RWPE2 (cell line): ENCODE measurements at regions not wholly inside any gene's neighbourhood (a gene's known extent, or its start where the extent isn't known, plus 50 kb on each side); places are given as distances from the start of the nearest gene placed in this dataset.

Source experiments
- ATAC-seq: fragments of 200-7000 bp; cut with Tn5 transposase; 3 replicates; pipeline ENCODE4 v1.9.1; 2021; ENCODE audit warnings: low read depth
- DNase-seq: peaks from one replicate; pipeline ENCODE4 v3.0.0-alpha.2; 2020; ENCODE audit warnings: low spot score
- H3K27ac ChIP-seq: fragments of 450-650 bp; 2 replicates; pipeline ENCODE4 v1.5.1; 2017; ENCODE audit warnings: mild to moderate bottlenecking; ENCODE audit not compliant: poor library complexity, severe bottlenecking
- H3K27me3 ChIP-seq: fragments of 250-450 bp; sonication (Bioruptor Pico); 2 replicates; pipeline ENCODE4 v1.5.1; 2021; ENCODE audit warnings: mild to moderate bottlenecking, moderate library complexity; ENCODE audit not compliant: insufficient read depth, poor library complexity, severe bottlenecking
- H3K36me3 ChIP-seq: fragments of 250-450 bp; sonication (Bioruptor Pico); 2 replicates; pipeline ENCODE4 v1.5.1; 2020; ENCODE audit warnings: low read depth, mild to moderate bottlenecking, moderate library complexity
- H3K4me1 ChIP-seq: fragments of 250-450 bp; sonication (Bioruptor Pico); 2 replicates; pipeline ENCODE4 v1.5.1; 2021; ENCODE audit warnings: mild to moderate bottlenecking, moderate library complexity; ENCODE audit not compliant: insufficient read depth, poor library complexity, severe bottlenecking
- H3K4me3 ChIP-seq: fragments of 250-450 bp; sonication (Bioruptor Pico); 2 replicates; pipeline ENCODE4 v1.5.1; 2021; ENCODE audit warnings: mild to moderate bottlenecking, moderate library complexity; ENCODE audit not compliant: severe bottlenecking
- H3K9me3 ChIP-seq: fragments of 250-450 bp; sonication (Bioruptor Pico); 2 replicates; pipeline ENCODE4 v1.5.1; 2021; ENCODE audit warnings: mild to moderate bottlenecking, moderate library complexity; ENCODE audit not compliant: severe bottlenecking
- TF ChIP-seq, protein P1 (sequence below): fragments of 450-650 bp; IDR thresholded peaks from one replicate; pipeline ENCODE4 v1.5.1; 2017; ENCODE audit warnings: mild to moderate bottlenecking, moderate library complexity; ENCODE audit not compliant: poor library complexity, severe bottlenecking

GRCh38 chr3:66095295-66096001 is 56.7 kb upstream of the MAGI1 start:
- Histone ChIP-seq H3K36me3 (no peaks in the 10 kb centered on the region), H3K27ac (no peak overlapping the region), H3K4me1 (no peaks in the 10 kb centered on the region), H3K9me3 (no peaks in the 10 kb centered on the region), H3K4me3 (no peak overlapping the region), H3K27me3 (no peaks in the 10 kb centered on the region)
- ATAC-seq (no peak), DNase-seq (no peak)
- TF ChIP-seq, protein P1, sequence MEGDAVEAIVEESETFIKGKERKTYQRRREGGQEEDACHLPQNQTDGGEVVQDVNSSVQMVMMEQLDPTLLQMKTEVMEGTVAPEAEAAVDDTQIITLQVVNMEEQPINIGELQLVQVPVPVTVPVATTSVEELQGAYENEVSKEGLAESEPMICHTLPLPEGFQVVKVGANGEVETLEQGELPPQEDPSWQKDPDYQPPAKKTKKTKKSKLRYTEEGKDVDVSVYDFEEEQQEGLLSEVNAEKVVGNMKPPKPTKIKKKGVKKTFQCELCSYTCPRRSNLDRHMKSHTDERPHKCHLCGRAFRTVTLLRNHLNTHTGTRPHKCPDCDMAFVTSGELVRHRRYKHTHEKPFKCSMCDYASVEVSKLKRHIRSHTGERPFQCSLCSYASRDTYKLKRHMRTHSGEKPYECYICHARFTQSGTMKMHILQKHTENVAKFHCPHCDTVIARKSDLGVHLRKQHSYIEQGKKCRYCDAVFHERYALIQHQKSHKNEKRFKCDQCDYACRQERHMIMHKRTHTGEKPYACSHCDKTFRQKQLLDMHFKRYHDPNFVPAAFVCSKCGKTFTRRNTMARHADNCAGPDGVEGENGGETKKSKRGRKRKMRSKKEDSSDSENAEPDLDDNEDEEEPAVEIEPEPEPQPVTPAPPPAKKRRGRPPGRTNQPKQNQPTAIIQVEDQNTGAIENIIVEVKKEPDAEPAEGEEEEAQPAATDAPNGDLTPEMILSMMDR: no peak

DNA sequence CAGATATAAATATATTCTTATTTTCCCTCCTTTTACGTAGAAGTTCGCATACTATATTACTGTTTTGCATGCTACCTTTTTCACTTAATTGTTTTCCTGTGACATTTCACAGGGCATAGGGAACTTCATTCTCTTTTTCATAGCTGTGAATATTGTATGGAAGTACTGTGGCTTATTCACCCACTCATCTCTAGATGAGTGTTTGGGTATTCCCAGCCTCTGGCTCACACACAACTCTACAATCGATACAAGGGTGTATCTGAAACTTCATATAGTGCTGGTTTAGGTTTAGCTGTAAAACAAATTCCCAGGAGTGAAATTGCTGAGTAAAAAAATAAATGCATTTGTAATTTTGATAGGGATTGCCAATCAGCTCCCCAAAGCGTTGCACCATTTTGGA is 55.3 kb upstream of the MAGI1 start:
- no peak overlapping the region for H3K27ac ChIP-seq
- ATAC-seq (no peak), DNase-seq (no peak)
- no peaks in the 10 kb centered on the region for H3K9me3 ChIP-seq
- TF ChIP-seq, protein P1: no peak
- H3K4me3 ChIP-seq: no peak overlapping the region
- no peaks in the 10 kb centered on the region for H3K36me3 ChIP-seq
- H3K4me1 ChIP-seq: no peaks in the 10 kb centered on the region
- no peaks in the 10 kb centered on the region for H3K27me3 ChIP-seq

- H3K4me3 ChIP-seq: no peak overlapping the region
- no peaks in the 10 kb centered on the region for H3K27me3 ChIP-seq
- ATAC-seq (no peak), DNase-seq (no peak)
- no peaks in the 10 kb centered on the region for H3K36me3 ChIP-seq
- TF ChIP-seq, protein P1: no peak
- H3K9me3 ChIP-seq: no peaks in the 10 kb centered on the region
- no peak overlapping the region for H3K27ac ChIP-seq
- H3K4me1 ChIP-seq: no peaks in the 10 kb centered on the region
These were observed 53.7 kb upstream of the MAGI1 start for GRCh38 chr3:66092175-66092995.
